Transverse colon (tissue), 4 donors: ENCODE measurements at regions not wholly inside any gene's neighbourhood (a gene's known extent, or its start where the extent isn't known, plus 50 kb on each side); places are given as distances from the start of the nearest gene placed in this dataset.

Source experiments
- DNase-seq: peaks from one replicate; pipeline ENCODE4 v3.0.0-alpha.2; 2019
- H3K27ac ChIP-seq, 4 donors: fragments of 200-600 bp; sonication (generic); 2 replicates each; pipeline ENCODE4 v1.5.1; 2016 to 2018; ENCODE audit warnings: inconsistent platforms in 4 of 4
- H3K27me3 ChIP-seq: fragments of 200-600 bp; sonication (generic); 2 replicates; pipeline ENCODE4 v1.5.1; 2017; ENCODE audit warnings: inconsistent platforms
- H3K36me3 ChIP-seq, 4 donors: fragments of 200-600 bp; sonication (generic); 2 replicates each; pipeline ENCODE4 v1.5.1; 2017 to 2019; ENCODE audit warnings: inconsistent platforms in 4 of 4
- H3K4me1 ChIP-seq, 4 donors: fragments of 200-600 bp; sonication (generic); 2 replicates each; pipeline ENCODE4 v1.5.1; 2017 to 2020; ENCODE audit warnings: inconsistent platforms in 4 of 4
- H3K4me3 ChIP-seq, 4 donors: fragments of 200-600 bp; sonication (generic); 1 replicate in 1 of 4; 2 replicates in 3 of 4; pipeline versions ENCODE4 v1.5.1 to v1.6.1; 2017 to 2019; ENCODE audit warnings: inconsistent platforms in 4 of 4
- H3K9me3 ChIP-seq, 2 donors: fragments of 200-600 bp; sonication (generic); 2 replicates each; pipeline ENCODE4 v1.5.1; 2017 to 2019; ENCODE audit warnings: inconsistent platforms in 2 of 2
- CTCF ChIP-seq, 5 experiments: fragments of 200-600 bp in 3 of 5; fragments of 450-650 bp in 2 of 5; sonication (generic) in 3 of 5; IDR thresholded peaks; 1 replicate in 2 of 5; 2 replicates in 3 of 5; pipeline ENCODE4 v1.5.1; 2016 to 2017; ENCODE audit warnings: antibody characterized with exemption in 5 of 5, inconsistent platforms in 3 of 5, mild to moderate bottlenecking in 2 of 5, moderate library complexity in 1 of 5
- EP300 ChIP-seq: sonication (generic); formaldehyde crosslinking; IDR thresholded peaks from one replicate; pipeline ENCODE4 v1.6.1; 2017; ENCODE audit warnings: antibody characterized with exemption, low read depth
- POLR2A ChIP-seq: fragments of 450-650 bp; IDR thresholded peaks from one replicate; pipeline ENCODE4 v1.6.1; 2016; ENCODE audit warnings: antibody characterized with exemption, mild to moderate bottlenecking, moderate library complexity
- POLR2AphosphoS5 ChIP-seq, 3 donors: sonication (generic); formaldehyde crosslinking; IDR thresholded peaks; one replicate each; pipeline ENCODE4 v1.6.1; 2016; ENCODE audit warnings: antibody characterized with exemption in 3 of 3
- WGBS, 2 donors: methylation state at CpG; one replicate each; pipeline ENCODE4 v1.1.5; 2018; ENCODE audit warnings: low coverage in 1 of 2; 5-methylcytosine and 5-hydroxymethylcytosine counted together
- in situ Hi-C, 4 donors: fragments of 200-750 bp; cut with MboI; loops; one replicate each; pipeline versions ENCODE4 v1.15.0 to v1.15.1; 2017; ENCODE audit warnings: low sequenced_read_pairs in 3 of 4, low pct_ligation_motif_present in 1 of 4, low pct_unique_long_range_greater_than_20kb in 1 of 4
- intact Hi-C: fragments of 100-400 bp; cut with DNase I; formaldehyde crosslinking; loops from one replicate; pipeline ENCODE4 v1.15.1; 2023; ENCODE audit warnings: low total_unique reads

- Histone ChIP-seq H3K4me3 (no peak overlapping the region), H3K4me1 (peaks cover 6 to 11% (median 7%) of the 10 kb centered on the region in 4 donors), H3K9me3 (no peaks in the 10 kb centered on the region), H3K36me3 (no peaks in the 10 kb centered on the region), H3K27me3 (peaks cover 6% of the 10 kb centered on the region), H3K27ac (no peak overlapping the region)
- 93 to 100% methylated on average over 3 to 10 of the region's 10 CpGs for WGBS, 2 donors
- intact Hi-C loops: no loop called here
- TF ChIP-seq POLR2A (no peak), EP300 (no peak)
- in situ Hi-C loops: loop anchor here in 1 of 4 donors (25.0 kb wide), 1 partner anchor 506 kb away; no protein-coding TSS in a partner anchor
- no peak for DNase-seq
These were observed 98.0 kb upstream of the TMPRSS2 start for GRCh38 chr21:41605934-41606285.

- Histone ChIP-seq H3K4me3 (no peak overlapping the region), H3K36me3 (no peaks in the 10 kb centered on the region), H3K4me1 (peaks cover 6 to 11% (median 7%) of the 10 kb centered on the region in 4 donors), H3K27ac (no peak overlapping the region), H3K27me3 (peaks cover 6% of the 10 kb centered on the region), H3K9me3 (no peaks in the 10 kb centered on the region)
- no peak for DNase-seq
- intact Hi-C loops: no loop called here
- in situ Hi-C loops: loop anchor here in 1 of 4 donors (25.0 kb wide), 1 partner anchor 507 kb away; no protein-coding TSS in a partner anchor
- TF ChIP-seq POLR2AphosphoS5 (IDR thresholded peaks at IDR 0.05): no peak
- no peak for TF ChIP-seq EP300
- TF ChIP-seq CTCF (IDR thresholded peaks at IDR 0.05): no peak
- TF ChIP-seq POLR2A: no peak
- WGBS, 2 donors: 53 to 84% methylated on average over 3 to 17 of the region's 20 CpGs
These were observed 97.4 kb upstream of the TMPRSS2 start for GRCh38 chr21:41605178-41605933.

- H3K36me3 ChIP-seq: no peaks in the 10 kb centered on the region
- TF ChIP-seq CTCF (IDR thresholded peaks at IDR 0.05): no peak
- no peak for TF ChIP-seq POLR2AphosphoS5 (IDR thresholded peaks at IDR 0.05)
- no peak for TF ChIP-seq POLR2A
- TF ChIP-seq EP300: no peak
- intact Hi-C loops: no loop called here
- peaks cover 6% of the 10 kb centered on the region for H3K27me3 ChIP-seq
- peaks cover 6 to 11% (median 7%) of the 10 kb centered on the region in 4 donors for H3K4me1 ChIP-seq
- in situ Hi-C loops: loop anchor here in 1 of 4 donors (25.0 kb wide), 1 partner anchor 508 kb away; no protein-coding TSS in a partner anchor
- no peak for DNase-seq
- 91 to 96% methylated on average over 7 to 12 of the region's 12 CpGs for WGBS, 2 donors
- no peaks in the 10 kb centered on the region for H3K9me3 ChIP-seq
- H3K4me3 ChIP-seq: no peak overlapping the region
- H3K27ac ChIP-seq: no peak overlapping the region
These were observed 96.7 kb upstream of the TMPRSS2 start for GRCh38 chr21:41604583-41605041.

GRCh38 chr21:41603476-41603875, 95.5 kb upstream of the TMPRSS2 start:
- Histone ChIP-seq H3K4me1 (peaks cover 6 to 11% (median 7%) of the 10 kb centered on the region in 4 donors), H3K27ac (no peak overlapping the region), H3K27me3 (peaks cover 6% of the 10 kb centered on the region), H3K4me3 (no peak overlapping the region), H3K36me3 (no peaks in the 10 kb centered on the region), H3K9me3 (no peaks in the 10 kb centered on the region)
- DNase-seq: no peak
- in situ Hi-C loops (loop anchor here in 1 of 4 donors (25.0 kb wide), 1 partner anchor 509 kb away; no protein-coding TSS in a partner anchor), intact Hi-C loops (no loop called here)
- TF ChIP-seq POLR2AphosphoS5 (IDR thresholded peaks at IDR 0.05): no peak
- TF ChIP-seq EP300: no peak
- TF ChIP-seq CTCF (IDR thresholded peaks at IDR 0.05): no peak
- no peak for TF ChIP-seq POLR2A
- 79 to 80% methylated on average over 1 to 8 of the region's 8 CpGs for WGBS, 2 donors
